GM12865 (cell line): ENCODE measurements at regions not wholly inside any gene's neighbourhood (a gene's known extent, or its start where the extent isn't known, plus 50 kb on each side); places are given as distances from the start of the nearest gene placed in this dataset.
"Not testable (repeated sequence)": the region's sequence is repeated elsewhere in the genome, so short reads cannot be mapped to it uniquely, and the experiment has no call there.

Source experiments
- DNase-seq: peaks from one replicate; pipeline ENCODE4 v3.0.0; 2010; ENCODE audit warnings: low read depth
- H3K4me3 ChIP-seq: 2 replicates; pipeline ENCODE4 v1.5.1; 2011; ENCODE audit warnings: mild to moderate bottlenecking, low read depth, low read length, control low read depth
- CTCF ChIP-seq: IDR thresholded peaks from 2 replicates; pipeline ENCODE4 v1.5.1; 2011; ENCODE audit warnings: low read length, control low read depth, low read depth, inconsistent platforms; ENCODE audit not compliant: insufficient read depth; ENCODE audit errors: missing control alignments

- no peak overlapping the region for H3K4me3 ChIP-seq
- no peak for TF ChIP-seq CTCF
- DNase-seq = no peak
Measured at GRCh38 chr12:46901464-46902205, 75.8 kb upstream of the SLC38A4 start.

- no peak for TF ChIP-seq CTCF
- no peak for DNase-seq
- no peak overlapping the region for H3K4me3 ChIP-seq
Measured at GRCh38 chr12:46903058-46903457, 77.3 kb upstream of the SLC38A4 start.

GRCh38 chr12:46904406-46905238 is 78.8 kb upstream of the SLC38A4 start:
- H3K4me3 ChIP-seq = no peak overlapping the region
- no peak for TF ChIP-seq CTCF
- DNase-seq = no peak

- DNase-seq, H3K4me3 ChIP-seq: not testable (repeated sequence)
Measured at GRCh38 chr12:46905239-46905627, 79.4 kb upstream of the SLC38A4 start.

- no peak overlapping the region for H3K4me3 ChIP-seq
- TF ChIP-seq CTCF = no peak
- no peak for DNase-seq
Measured at GRCh38 chr12:46907791-46908190, 82.0 kb upstream of the SLC38A4 start.

GRCh38 chr12:46908236-46908935 is 82.6 kb upstream of the SLC38A4 start:
- H3K4me3 ChIP-seq = no peak overlapping the region
- no peak for TF ChIP-seq CTCF
- DNase-seq = no peak
